Gastrocnemius medialis (tissue), 4 donors: ENCODE measurements at regions not wholly inside any gene's neighbourhood (a gene's known extent, or its start where the extent isn't known, plus 50 kb on each side); places are given as distances from the start of the nearest gene placed in this dataset.

Experiments
- POLR2A ChIP-seq, 2 donors: fragments of 450-650 bp; IDR thresholded peaks; one replicate each; pipeline ENCODE4 v1.6.1; 2017; ENCODE audit warnings: antibody characterized with exemption in 2 of 2, mild to moderate bottlenecking in 2 of 2, moderate library complexity in 2 of 2
- TF ChIP-seq, protein P1 (sequence below), 5 experiments: fragments of 450-650 bp in 3 of 5; fragments of 200-600 bp in 2 of 5; sonication (generic) in 2 of 5; IDR thresholded peaks in 4 of 5; conservative IDR thresholded peaks in 1 of 5; 1 replicate in 4 of 5; 2 replicates in 1 of 5; pipeline ENCODE4 v1.5.1; 2016 to 2019; ENCODE audit warnings: antibody characterized with exemption in 5 of 5, mild to moderate bottlenecking in 3 of 5, moderate library complexity in 3 of 5

DNA sequence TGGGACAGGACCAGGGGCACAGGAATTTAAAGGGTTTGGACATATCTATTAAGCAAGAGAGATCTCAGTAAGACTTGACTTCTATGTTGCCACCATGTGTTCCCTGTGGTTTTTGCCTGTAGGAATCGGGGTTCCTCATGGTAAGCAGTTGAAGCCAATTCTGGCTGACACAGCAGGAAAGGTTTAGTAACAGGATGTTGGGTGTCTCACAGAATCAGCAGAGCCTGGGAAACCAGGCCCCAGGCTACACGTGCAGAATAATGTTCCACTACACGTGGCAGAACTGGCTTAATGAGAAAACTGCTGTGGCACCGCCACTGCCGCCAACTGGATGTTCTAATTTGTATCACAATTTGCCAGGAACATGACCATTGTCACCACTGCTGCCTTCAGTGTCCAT, 264.6 kb upstream of the PLET1 start:
- TF ChIP-seq, protein P1, sequence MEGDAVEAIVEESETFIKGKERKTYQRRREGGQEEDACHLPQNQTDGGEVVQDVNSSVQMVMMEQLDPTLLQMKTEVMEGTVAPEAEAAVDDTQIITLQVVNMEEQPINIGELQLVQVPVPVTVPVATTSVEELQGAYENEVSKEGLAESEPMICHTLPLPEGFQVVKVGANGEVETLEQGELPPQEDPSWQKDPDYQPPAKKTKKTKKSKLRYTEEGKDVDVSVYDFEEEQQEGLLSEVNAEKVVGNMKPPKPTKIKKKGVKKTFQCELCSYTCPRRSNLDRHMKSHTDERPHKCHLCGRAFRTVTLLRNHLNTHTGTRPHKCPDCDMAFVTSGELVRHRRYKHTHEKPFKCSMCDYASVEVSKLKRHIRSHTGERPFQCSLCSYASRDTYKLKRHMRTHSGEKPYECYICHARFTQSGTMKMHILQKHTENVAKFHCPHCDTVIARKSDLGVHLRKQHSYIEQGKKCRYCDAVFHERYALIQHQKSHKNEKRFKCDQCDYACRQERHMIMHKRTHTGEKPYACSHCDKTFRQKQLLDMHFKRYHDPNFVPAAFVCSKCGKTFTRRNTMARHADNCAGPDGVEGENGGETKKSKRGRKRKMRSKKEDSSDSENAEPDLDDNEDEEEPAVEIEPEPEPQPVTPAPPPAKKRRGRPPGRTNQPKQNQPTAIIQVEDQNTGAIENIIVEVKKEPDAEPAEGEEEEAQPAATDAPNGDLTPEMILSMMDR (IDR thresholded peaks at IDR 0.05 in 4 of 5, conservative IDR thresholded peaks at IDR 0.05 in 1 of 5): no peak
- TF ChIP-seq POLR2A (IDR thresholded peaks at IDR 0.05): no peak
